Right lobe of liver (tissue), 4 donors: ENCODE measurements at regions not wholly inside any gene's neighbourhood (a gene's known extent, or its start where the extent isn't known, plus 50 kb on each side); places are given as distances from the start of the nearest gene placed in this dataset.

Source experiments
- CTCF ChIP-seq, 4 donors: fragments of 200-600 bp in 3 of 4; fragments of 450-650 bp in 1 of 4; IDR thresholded peaks; one replicate each; pipeline versions ENCODE4 v1.5.1 to v1.8.0; 2016 to 2022; ENCODE audit warnings: antibody characterized with exemption in 4 of 4, mild to moderate bottlenecking in 2 of 4
- POLR2A ChIP-seq: fragments of 450-650 bp; IDR thresholded peaks from one replicate; pipeline ENCODE4 v1.6.1; 2017; ENCODE audit warnings: antibody characterized with exemption, mild to moderate bottlenecking
- donor health status: DM: no; HTN: no; CAD: no.
- donor health status: DM: no; HTN: no; CAD: no.
- donor health status: DM: no; HTN: yes; CAD: no.

DNA sequence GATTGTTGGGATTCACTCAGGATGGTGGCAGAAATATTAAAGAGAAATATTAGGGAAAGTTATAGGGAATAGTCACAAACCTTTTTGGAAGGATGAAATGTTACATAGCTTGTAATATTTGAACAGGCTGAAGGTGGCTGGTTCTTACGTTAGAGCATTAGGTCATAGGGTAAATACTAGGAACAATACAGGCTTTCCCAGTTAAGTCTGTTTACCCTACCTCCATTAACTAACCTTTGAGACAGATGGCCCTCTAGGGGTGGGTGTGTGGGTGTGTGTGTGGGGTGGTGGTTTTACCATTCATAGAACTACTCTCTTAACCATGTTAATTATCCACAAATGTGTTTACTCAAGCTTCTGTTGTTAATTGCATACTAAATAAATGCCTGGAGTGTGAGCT lies 94.3 kb upstream of the STK32A start:
- TF ChIP-seq CTCF (IDR thresholded peaks at IDR 0.05) (no peak), POLR2A (no peak)
